Sigmoid colon (tissue), 4 donors: ENCODE measurements at regions not wholly inside any gene's neighbourhood (a gene's known extent, or its start where the extent isn't known, plus 50 kb on each side); places are given as distances from the start of the nearest gene placed in this dataset.

Experiments
- EP300 ChIP-seq, 4 donors: sonication (generic); formaldehyde crosslinking; IDR thresholded peaks; one replicate each; pipeline ENCODE4 v1.6.1; 2017; ENCODE audit warnings: antibody characterized with exemption in 4 of 4
- POLR2A ChIP-seq, 2 donors: fragments of 450-650 bp; IDR thresholded peaks; one replicate each; pipeline ENCODE4 v1.6.1; 2016; ENCODE audit warnings: antibody characterized with exemption in 2 of 2, mild to moderate bottlenecking in 2 of 2, moderate library complexity in 2 of 2
- TF ChIP-seq, protein P1 (sequence below), 4 experiments: fragments of 450-650 bp in 3 of 4; fragments of 200-600 bp in 1 of 4; IDR thresholded peaks; one replicate each; pipeline ENCODE4 v1.5.1; 2016 to 2019; ENCODE audit warnings: antibody characterized with exemption in 4 of 4, mild to moderate bottlenecking in 3 of 4, moderate library complexity in 2 of 4

DNA sequence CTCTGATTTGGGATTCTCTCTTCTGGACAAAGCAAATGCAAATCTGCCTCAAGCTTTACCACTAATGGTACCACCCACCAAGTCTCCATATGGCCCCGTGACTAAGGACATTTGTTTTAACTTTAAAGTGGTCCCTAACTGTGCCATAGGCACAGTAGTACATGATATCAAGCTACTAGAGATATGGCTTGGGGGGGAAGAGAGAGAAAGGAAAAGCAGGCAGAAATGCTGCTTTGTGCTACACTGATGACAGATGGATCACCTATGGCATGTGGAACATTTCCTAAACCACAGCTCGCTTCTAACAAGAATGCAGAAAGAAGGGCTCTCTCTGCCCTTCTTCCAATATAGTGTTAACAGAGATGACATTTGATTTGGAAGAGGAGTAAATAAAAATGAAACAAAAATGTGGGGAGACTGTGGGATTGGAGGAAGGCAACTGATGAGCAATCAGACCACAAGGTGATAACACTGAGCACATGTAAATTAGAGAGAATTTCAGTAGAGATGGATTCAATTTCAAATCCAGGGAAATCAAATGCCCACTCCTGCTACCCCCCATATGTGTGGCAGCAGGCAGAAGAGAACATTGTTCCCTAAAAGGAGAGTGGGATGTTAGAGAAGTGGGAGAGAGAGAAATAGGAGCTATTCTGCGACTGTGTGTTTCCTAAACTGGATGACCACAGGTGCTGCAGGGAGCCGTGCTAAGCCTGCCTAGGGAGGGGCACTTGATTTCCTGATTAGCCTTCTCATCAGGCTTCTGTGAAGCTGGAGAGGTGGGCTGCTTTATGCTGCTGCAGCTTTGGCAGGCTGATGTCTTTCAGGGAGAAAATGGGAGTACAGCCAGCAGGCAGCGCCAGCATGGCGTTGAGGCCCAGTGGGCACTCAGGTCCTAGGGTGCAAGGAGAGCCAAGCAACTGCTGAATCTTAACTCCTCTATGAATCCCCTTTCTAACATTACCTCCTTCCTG, 75.3 kb downstream of the ZNF648 start:
- TF ChIP-seq, protein P1, sequence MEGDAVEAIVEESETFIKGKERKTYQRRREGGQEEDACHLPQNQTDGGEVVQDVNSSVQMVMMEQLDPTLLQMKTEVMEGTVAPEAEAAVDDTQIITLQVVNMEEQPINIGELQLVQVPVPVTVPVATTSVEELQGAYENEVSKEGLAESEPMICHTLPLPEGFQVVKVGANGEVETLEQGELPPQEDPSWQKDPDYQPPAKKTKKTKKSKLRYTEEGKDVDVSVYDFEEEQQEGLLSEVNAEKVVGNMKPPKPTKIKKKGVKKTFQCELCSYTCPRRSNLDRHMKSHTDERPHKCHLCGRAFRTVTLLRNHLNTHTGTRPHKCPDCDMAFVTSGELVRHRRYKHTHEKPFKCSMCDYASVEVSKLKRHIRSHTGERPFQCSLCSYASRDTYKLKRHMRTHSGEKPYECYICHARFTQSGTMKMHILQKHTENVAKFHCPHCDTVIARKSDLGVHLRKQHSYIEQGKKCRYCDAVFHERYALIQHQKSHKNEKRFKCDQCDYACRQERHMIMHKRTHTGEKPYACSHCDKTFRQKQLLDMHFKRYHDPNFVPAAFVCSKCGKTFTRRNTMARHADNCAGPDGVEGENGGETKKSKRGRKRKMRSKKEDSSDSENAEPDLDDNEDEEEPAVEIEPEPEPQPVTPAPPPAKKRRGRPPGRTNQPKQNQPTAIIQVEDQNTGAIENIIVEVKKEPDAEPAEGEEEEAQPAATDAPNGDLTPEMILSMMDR (IDR thresholded peaks at IDR 0.05): no peak
- no peak for TF ChIP-seq POLR2A (IDR thresholded peaks at IDR 0.05)
- no peak for TF ChIP-seq EP300 (IDR thresholded peaks at IDR 0.05)
